HG02943 (cell line): ENCODE measurements at regions not wholly inside any gene's neighbourhood (a gene's known extent, or its start where the extent isn't known, plus 50 kb on each side); places are given as distances from the start of the nearest gene placed in this dataset.

ENCODE experiments used
- ATAC-seq: cut with Tn5 transposase; IDR thresholded peaks from one replicate; pipeline ENCODE4 v1.9.1; 2021; ENCODE audit warnings: mild to moderate bottlenecking, low read depth, moderate library complexity; ENCODE audit not compliant: unreplicated experiment

GRCh38 chr1:87265786-87266185 is 62.9 kb upstream of the LMO4 start:
- ATAC-seq: no peak

DNA sequence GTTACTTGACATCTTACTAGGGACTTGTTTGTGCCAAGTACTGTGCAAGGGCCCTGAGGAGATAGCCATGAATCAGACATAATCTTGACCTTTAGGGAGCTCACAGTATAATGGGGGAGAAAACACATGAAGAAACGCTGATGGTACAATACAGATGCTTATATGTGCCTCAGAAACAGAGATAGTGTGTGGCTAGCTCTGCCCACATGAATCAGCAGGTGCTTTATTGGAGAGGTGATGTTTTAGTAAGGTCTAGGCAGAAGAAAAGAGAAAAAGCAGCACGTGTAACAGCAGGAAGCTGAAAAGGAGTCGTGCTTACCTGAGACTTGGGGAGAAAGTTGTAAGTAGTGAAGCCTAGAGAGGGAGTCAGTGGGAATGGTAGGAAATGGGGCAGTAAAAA is 60.6 kb upstream of the LMO4 start:
- ATAC-seq: no peak

- ATAC-seq: no peak
Observed at GRCh38 chr1:87269921-87270320, 58.8 kb upstream of the LMO4 start.

DNA sequence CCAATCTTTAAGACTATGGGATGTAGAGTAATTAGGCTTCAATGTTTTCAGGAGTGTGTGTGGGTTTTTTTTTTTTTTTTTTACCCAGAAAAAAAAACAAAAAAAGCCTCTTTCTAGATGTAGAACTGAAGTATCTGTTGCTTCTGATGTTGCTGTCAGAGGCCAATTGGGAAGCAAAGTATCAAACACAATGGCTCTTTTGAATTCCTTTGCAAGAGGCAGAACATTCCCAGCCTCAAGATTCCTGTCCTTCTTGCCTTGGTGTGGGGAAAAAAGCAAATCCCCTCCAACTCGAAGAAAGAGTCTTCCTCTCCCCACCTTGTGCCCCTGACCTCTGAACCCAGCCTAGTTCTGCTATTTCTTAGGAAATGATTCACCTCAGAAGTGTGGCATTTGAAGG is 55.4 kb upstream of the LMO4 start:
- ATAC-seq: no peak

- no peak for ATAC-seq
Observed at GRCh38 chr1:87274851-87275250, 53.8 kb upstream of the LMO4 start.

- ATAC-seq: no peak
Observed at GRCh38 chr1:87278825-87279535, 49.7 kb upstream of the LMO4 start.
